SHP77 (cell line): ENCODE measurements at regions not wholly inside any gene's neighbourhood (a gene's known extent, or its start where the extent isn't known, plus 50 kb on each side); places are given as distances from the start of the nearest gene placed in this dataset.

ENCODE experiments used
- DNase-seq, 2 experiments: peaks; one replicate each; lab custom pipeline; 2025; lab: John Stamatoyannopoulos, UW

DNA sequence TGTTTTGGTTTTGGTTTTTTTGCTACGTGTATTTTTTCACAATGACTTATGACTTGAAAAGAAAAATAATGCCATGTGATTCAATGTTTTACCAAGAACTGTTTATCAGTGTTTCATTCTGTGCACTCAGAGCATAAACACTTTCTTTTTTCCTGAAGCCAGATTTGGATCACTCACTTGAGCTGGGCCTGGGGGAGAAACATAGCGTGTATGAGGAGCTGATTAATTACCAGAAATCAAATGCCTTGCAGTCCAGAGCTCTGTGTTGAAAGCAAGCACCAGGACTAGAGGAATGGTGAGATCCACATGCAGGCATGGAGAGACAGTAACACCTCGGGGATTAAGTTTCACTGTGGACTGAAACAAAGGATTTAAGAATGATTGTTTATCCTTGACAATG lies 642.1 kb upstream of the ADGRL2 start:
- no peak for DNase-seq

DNA sequence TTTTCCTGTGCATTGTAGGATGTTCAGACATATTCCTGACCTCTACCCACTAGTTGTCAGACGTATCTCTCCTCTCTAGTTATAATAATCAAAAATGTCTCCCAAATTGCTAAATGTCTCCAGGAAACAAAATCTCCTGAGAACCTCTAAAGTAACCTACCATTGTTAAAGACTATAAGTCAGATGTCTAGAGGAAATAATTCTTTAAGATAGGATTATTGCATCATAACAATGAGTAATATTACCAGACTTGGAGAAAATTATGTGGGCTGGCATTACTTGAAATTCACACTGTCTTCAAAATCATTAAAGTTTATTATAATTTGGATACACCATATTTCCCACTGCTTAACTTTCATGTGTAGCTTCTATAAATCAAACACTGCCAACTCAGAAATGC lies 643.0 kb upstream of the ADGRL2 start:
- no peak for DNase-seq

- no peak for DNase-seq
Observed at GRCh38 chr1:81156887-81157286, 643.8 kb upstream of the ADGRL2 start.

DNA sequence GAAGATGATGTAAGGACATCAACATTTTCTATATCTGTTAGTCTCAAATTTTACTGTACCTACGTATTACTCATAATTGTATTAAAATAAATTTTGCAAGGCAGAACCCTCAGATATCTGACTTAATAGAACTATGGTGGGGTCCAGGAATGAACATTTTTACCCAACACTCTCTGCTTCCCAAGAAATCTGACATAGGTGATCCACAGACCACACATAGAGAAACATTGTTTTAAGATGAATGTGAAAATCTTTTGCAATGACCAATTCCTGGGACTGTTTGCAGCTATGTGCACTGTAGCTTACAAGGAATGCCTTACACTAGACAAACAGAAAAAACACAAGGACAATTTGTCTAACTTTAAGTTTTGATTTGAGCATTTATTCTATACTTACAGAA lies 645.6 kb upstream of the ADGRL2 start:
- no peak for DNase-seq

DNA sequence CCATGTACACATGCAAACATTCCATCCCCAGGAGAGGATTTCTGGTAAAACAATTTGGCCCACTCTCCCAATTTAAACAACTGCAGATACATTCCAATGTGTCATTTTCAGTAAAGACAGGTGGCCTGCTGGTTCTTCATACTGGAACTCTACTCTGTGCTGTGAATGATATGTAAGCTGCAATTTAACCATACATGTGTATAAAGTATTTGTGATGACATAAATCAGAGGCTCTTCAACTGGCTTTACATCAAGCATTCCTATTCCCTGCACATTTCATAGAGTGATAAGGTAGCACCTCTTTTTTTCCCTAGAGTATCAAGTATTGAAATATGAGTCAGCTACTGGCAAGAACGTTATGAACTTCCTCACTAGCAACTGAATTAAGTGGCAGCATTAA lies 649.5 kb upstream of the ADGRL2 start:
- peak in 1 of 2 experiments; percentile 11 for DNase-seq

DNA sequence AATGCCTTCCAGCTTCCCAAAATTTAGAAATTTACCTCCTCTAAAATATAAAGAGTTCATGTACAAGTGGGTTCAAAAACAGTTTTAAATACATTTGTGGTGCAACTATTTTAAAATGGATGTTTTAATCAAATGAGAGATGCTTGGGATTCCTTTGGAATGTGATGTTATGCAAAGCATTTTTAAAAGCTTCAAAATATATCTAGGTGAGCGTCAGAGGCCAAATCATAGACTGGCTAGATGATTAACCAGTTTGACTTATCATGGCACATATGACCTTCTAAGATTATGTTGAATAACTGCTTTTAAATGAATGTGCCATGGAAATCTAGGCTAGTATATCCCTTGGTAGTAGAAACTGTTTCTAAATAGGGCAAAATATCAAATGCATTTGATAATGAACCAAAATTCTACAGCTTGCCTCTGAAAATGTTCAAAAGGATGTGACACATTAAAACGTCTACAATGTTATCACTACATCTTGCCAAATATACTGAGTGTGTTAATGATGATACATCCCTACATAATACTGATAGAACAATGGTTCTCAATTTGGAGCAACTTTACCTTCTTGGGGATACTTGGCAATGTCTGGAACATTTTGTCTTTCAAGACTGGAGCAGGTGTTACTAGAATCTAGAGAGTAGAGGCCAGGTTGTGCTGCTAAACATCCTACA lies 650.9 kb upstream of the ADGRL2 start:
- DNase-seq = no peak

DNA sequence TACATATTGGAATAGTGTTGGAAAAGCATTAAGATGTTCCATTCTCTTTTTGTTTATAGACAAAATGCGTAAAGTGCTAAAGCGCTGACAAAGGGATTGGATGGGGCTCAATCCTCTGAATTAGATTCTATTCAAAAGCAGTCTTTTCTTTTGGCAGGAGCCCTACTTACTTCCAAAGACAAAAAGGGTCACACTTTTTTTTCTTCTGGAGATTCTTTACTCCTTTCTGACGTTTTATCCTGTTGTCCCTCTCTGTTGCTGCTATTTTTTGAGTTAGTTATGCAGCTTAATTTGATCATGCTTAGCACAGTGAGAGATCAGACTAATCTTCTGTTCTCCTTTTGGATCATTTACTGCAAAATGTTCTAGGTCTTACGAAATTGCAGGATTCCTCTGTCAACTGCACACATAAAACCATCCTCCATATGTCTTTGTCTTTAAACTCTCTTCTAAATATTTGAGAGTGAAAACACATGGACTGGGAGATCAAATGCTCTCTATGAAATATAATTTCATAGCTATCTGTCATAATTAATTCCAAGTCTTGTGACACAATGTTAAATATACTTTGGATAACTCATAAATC lies 656.4 kb upstream of the ADGRL2 start:
- DNase-seq = no peak

- no peak for DNase-seq
Observed at GRCh38 chr1:81142099-81142826, 658.5 kb upstream of the ADGRL2 start.

GRCh38 chr1:81135524-81135923 lies 665.2 kb upstream of the ADGRL2 start:
- DNase-seq = no peak

- DNase-seq = no peak
Observed at GRCh38 chr1:81129776-81130175, 671.0 kb upstream of the ADGRL2 start.

DNA sequence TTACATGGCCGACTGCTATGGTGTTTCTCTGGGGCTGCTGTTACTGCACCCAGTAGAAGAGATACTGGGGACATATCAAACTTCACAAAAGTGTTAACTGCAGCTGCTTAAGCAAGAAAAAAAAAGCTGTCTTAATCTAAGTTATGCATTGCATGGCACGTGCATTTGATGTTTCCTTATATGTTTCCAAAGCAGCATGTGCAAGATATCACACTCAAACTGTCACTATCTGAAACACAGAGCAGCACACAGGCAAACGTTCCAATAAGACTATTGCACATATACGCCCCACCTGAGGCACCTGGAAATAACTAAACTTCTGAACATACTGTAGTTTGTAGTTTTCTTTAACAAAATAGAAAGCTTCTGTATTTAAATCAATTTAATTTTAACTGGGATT lies 671.4 kb upstream of the ADGRL2 start:
- no peak for DNase-seq

- DNase-seq = no peak
Observed at GRCh38 chr1:81128079-81128478, 672.7 kb upstream of the ADGRL2 start.

GRCh38 chr1:81126989-81127581 lies 673.6 kb upstream of the ADGRL2 start:
- DNase-seq = peak; percentile 36 to 42

DNA sequence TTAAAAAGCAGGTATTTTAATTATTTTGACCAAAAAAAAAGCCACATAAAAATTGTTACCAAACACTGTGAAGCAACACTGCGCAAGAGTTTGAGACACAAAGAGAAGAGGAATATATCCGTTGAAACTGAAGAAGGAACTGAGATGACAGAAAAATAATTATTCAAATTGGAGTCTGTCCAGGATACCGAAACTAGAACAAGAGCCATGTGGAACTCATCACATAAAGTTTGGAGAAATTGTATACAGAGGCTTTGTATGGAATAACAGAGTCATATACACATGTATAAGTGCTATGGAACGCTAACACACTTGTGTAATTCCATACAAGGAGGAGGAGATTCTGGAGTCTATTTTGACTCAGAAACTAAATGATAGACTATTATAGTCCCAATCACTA lies 675.1 kb upstream of the ADGRL2 start:
- DNase-seq = no peak

DNA sequence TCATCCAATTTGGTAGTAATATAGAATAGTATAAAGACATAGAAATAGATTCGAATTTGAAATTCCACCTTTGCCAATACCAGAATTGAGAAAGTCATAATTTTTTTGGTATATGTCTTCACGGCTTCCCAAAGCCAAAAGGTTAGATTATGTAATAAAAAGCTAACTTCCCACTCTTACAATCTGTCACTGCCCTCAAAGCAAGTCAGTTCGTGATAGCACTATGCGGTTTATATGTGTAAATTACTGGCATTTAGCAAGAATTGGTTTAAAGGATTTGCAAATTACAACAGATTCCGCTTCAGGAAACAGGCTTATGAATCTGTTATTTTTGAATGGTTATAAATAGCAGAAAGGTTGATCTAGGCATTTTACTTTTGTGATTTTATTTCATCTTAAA lies 679.4 kb upstream of the ADGRL2 start:
- DNase-seq = no peak

DNA sequence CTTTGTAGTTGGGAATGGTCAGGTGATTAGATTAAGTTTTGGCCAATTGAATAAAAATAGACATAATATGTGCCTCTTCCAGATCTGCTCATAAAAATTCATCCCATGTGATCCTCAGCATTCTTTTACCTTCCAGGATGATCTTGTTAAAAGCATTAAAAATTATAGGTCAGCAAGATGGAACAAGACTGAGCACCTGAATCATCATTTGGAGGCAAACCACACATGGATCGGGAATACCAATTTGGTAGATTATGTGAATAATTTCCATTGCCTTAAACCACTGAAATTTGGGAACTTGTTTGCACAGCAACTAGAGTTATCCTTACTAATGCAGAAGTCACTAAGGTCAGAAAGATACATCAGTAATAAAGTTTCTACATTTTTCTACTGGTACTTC lies 681.4 kb upstream of the ADGRL2 start:
- no peak for DNase-seq

GRCh38 chr1:81118550-81118949 lies 682.2 kb upstream of the ADGRL2 start:
- no peak for DNase-seq

GRCh38 chr1:81115422-81115821 lies 685.3 kb upstream of the ADGRL2 start:
- DNase-seq = no peak

DNA sequence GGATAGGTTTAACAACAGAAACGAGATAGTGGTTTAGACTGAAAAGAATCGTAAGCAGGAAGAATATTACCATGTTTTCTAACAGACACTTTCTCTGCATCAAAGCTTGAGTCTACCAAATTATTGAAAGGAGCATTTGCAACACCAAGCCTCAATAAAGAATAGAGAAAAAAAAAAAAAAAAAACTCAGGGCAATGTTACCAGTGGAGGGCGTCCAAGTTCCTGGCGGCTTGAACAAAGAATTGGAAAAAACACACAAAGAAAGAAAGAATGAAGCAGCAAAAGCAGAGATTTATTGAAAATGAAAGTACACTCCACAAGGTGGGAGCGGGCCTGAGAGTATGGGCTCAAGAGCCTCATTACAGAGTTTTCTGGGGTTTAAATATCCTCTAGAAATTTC lies 686.5 kb upstream of the ADGRL2 start:
- DNase-seq = no peak

DNA sequence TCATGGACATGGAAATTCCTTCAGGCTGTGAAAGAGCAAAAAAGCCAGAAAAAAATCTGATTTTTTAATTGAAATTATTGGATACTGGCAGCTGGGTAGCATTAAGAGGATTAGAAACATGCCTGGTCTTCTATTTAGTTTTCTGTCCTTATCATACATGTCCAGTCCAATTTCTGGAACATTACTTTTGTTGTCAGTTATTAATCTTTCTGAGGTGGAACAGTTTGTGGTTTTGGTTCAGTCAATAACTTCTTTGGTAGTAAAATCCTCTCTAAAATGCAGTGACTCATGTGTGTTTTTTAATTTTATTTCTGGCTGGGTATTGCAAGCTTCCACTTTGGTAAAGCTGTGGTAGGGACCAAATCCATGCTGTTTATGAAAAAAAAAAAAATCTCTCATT lies 687.0 kb upstream of the ADGRL2 start:
- no peak for DNase-seq

DNA sequence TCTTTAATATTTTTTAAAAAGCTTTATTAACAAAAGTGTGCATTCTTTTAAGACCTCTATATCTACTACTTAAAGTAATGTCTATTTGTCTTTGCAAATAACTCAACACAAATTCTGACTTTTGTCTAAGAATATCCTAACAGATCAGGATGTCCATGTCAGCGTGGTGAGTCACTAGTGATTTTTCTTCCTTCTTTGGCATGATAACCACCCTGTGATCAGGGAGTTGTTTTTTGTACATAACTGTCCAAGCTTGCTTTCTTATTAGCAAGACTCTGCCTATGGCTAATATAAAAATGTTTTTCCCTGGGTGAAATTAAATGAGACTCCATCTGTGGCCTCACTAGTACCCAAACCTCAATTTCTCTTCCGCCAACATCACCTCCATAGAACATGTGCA lies 688.9 kb upstream of the ADGRL2 start:
- DNase-seq = no peak

- no peak for DNase-seq
Observed at GRCh38 chr1:81109038-81109437, 691.7 kb upstream of the ADGRL2 start.

DNA sequence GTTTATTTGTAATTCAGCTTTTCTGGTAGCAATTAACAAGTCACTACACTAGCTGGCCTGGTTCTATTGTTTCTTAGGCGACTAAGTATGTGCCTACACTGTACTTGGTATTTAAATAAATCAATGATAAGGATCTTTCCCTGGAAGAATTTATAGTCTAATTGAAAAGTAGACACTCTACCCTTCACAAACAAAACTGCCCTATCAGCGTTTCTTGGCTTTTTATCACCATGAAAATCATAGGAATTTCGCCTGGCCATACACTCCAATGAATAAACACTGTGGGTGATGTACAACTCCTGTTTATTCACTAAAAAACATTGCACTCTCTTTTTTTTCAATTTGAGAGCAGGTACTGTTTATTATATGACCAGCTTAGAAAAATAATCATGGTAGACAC lies 702.9 kb upstream of the ADGRL2 start:
- DNase-seq = no peak
